ENCODE measurements at regions not wholly inside any gene's neighbourhood (a gene's known extent, or its start where the extent isn't known, plus 50 kb on each side); places are given as distances from the start of the nearest gene placed in this dataset.
A peak's percentile ranks its signal among the peaks of the same experiment; 100 is the strongest.

GRCh38 chr10:83673316-83673715 lies 466.0 kb upstream of the GHITM start:
- DNase-seq, result no peak

GRCh38 chr10:83677795-83678194 lies 461.5 kb upstream of the GHITM start:
- DNase-seq, result no peak

GRCh38 chr10:83678850-83679249 lies 460.5 kb upstream of the GHITM start:
- DNase-seq, result no peak

GRCh38 chr10:83680470-83680891 lies 458.8 kb upstream of the GHITM start:
- DNase-seq, result no peak

GRCh38 chr10:83682414-83682813 lies 456.9 kb upstream of the GHITM start:
- DNase-seq, result no peak

GRCh38 chr10:83685458-83685857 lies 453.9 kb upstream of the GHITM start:
- DNase-seq, result no peak

GRCh38 chr10:83691791-83692596 lies 447.3 kb upstream of the GHITM start:
- DNase-seq, result no peak

GRCh38 chr10:83698899-83699298 lies 440.4 kb upstream of the GHITM start:
- no peak for DNase-seq

- DNase-seq, result no peak
Observed at GRCh38 chr10:83701799-83702198, 437.5 kb upstream of the GHITM start.

DNA sequence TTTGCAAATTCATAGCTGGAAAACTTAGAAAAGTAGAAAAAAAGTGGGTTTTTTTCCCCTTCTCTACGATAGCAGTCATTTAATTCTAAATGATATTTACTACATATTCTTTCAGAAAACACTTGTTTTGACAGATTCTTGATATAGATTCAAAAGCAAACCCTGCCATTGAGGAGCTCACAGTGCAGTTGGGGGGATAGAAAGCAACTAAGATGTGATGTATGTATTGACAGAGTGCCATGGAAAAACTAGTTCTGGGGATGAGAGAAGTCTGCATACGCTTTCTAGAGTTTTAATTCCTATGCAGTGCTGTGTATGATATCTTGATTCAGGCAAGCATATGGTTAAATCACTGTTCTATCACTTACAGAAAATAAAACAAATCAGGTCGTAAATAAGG lies 436.6 kb upstream of the GHITM start:
- DNase-seq, result no peak

DNA sequence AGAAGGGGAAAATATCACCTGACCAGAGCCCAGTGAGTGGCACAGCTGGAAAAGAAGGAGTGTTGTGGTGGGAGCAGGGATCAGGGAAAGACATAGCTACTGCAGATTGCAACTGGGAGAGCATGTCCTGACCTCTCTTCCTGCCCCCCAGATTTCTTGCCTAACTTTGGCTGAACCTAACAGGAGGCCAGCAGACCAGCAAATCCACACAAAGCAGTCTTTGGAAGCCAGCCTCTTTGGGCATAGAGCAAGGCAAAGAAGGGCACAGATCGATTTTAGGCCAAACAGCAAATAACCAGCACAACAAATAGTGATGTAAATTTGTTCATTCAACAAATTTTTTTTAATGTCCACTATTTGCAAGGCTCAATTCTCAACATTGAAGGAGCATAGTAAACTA lies 433.2 kb upstream of the GHITM start:
- DNase-seq, result no peak

GRCh38 chr10:83706952-83707582 lies 432.2 kb upstream of the GHITM start:
- no peak for DNase-seq

DNA sequence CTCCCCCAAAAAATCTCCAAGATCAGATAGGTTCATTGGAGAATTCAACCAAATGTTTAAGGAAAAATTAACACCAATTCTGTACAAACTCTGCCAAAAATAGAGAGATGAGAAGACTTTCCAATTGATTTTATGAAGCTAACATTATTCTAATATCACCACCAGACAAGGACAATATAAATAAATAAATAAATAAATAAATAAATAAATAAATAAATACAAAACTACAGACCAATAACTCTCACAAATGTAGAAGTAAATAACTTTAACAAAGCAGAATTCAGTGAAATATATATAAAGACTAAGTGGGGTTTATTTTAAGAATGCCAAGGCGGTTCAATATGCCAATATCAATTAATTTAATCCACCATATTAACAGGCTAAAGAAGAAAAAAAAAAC lies 425.9 kb upstream of the GHITM start:
- no peak for DNase-seq

- DNase-seq, result no peak
Observed at GRCh38 chr10:83723080-83723479, 416.2 kb upstream of the GHITM start.

- DNase-seq, result no peak
Observed at GRCh38 chr10:83724471-83725241, 414.7 kb upstream of the GHITM start.

- DNase-seq, result no peak
Observed at GRCh38 chr10:83725567-83725966, 413.7 kb upstream of the GHITM start.

- no peak for DNase-seq
Observed at GRCh38 chr10:83734278-83734677, 405.0 kb upstream of the GHITM start.

DNA sequence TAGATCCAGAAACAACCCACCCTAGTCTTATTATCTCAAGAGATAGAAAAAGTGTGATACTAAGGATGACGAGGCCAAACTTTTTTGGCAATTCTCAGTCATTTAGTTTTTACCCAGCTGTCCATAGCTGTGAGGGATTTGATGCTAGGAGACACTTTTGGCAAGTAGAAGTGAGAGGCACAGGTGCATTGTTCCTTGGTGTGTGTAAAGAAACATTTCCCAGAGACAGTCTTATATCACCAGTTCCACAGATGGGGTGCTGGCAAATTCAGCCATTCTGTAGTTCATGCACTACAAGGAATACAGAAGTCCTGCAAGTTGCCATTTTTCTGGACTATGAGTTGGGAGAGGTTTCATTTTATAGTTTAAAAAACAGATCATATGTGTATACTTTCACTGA lies 403.3 kb upstream of the GHITM start:
- no peak for DNase-seq

DNA sequence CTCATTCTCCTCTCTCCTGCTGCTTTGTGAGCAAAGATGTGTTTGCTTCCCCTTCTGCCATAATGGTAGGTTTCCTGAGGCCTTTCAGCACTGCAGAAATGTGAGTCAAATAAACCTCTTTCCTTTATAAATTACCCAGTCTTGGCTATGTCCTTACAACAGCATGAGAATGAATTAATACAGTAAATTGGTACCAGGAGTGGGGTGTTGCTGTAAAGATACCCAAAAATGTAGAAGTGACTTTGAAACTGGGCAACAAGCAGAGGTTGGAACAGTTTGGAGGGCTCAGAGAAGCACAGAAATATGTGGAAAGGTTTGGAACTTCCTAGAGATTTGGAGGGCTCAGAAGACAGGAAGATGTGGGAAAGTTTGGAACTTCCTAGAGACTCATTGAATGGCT lies 388.7 kb upstream of the GHITM start:
- no peak for DNase-seq

DNA sequence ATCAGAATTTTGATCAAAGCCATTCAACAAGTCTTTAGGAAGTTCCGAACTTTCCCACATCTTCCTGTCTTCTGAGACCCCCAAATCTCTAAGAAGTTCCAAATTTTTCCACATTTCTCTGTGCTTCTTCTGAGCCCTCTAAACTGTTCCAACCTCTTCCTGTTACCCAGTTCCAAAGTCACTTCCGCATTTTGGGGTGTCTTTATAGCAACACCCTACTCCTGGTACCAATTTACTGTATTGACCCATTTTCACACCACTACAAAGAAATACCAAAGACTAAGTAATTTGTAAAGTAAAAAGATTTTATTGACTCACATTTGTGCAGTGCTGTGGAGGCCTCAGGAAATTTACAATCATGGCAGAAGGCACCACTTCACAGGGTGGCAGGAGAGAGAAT lies 385.8 kb upstream of the GHITM start:
- DNase-seq, result no peak

GRCh38 chr10:83754857-83755256 lies 384.5 kb upstream of the GHITM start:
- DNase-seq, result no peak

GRCh38 chr10:83760142-83760541 lies 379.2 kb upstream of the GHITM start:
- DNase-seq, result no peak

- DNase-seq, result peak; percentile 5
Observed at GRCh38 chr10:83764666-83765065, 374.6 kb upstream of the GHITM start.

DNA sequence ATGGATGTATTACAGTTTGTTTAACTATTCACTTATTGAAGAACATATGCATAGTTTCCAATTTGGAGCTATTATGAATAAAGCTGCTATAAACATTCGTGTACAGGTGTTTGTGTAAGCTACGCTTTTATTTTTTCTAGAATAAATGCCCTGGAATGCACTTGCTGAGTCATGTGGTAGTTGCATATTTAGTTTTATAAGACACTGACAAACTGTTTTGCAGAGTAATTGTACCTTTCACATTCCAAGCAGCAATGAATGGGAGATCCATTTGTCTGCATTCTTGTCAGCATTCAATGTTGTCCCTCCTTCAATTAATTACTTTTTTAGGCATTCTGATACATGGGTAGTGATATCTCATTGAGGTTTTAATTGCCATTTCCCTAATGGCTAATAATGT lies 373.6 kb upstream of the GHITM start:
- no peak for DNase-seq
